ENCODE measurements at regions not wholly inside any gene's neighbourhood (a gene's known extent, or its start where the extent isn't known, plus 50 kb on each side); places are given as distances from the start of the nearest gene placed in this dataset.

GRCh38 chr3:191750618-191751017 is 289.7 kb downstream of the PYDC2 start:
- DNase-seq, result no peak

- DNase-seq, result no peak
Measured at GRCh38 chr3:191753196-191753595, 292.2 kb downstream of the PYDC2 start.

- DNase-seq, result no peak
Measured at GRCh38 chr3:191761906-191762305, 300.9 kb downstream of the PYDC2 start.

- DNase-seq, result no peak
Measured at GRCh38 chr3:191762323-191762960, 301.5 kb downstream of the PYDC2 start.

GRCh38 chr3:191768421-191768820 is 307.5 kb downstream of the PYDC2 start:
- no peak for DNase-seq

- no peak for DNase-seq
Measured at GRCh38 chr3:191770541-191770940, 309.6 kb downstream of the PYDC2 start.

- DNase-seq, result no peak
Measured at GRCh38 chr3:191774485-191774884, 313.5 kb downstream of the PYDC2 start.

GRCh38 chr3:191775451-191776233 is 314.7 kb downstream of the PYDC2 start:
- no peak for DNase-seq

GRCh38 chr3:191781044-191781443 is 320.1 kb downstream of the PYDC2 start:
- DNase-seq, result no peak

GRCh38 chr3:191783024-191783423 is 322.1 kb downstream of the PYDC2 start:
- no peak for DNase-seq

- DNase-seq, result no peak
Measured at GRCh38 chr3:191790934-191791333, 330.0 kb downstream of the PYDC2 start.

GRCh38 chr3:191792580-191792979 is 331.6 kb downstream of the PYDC2 start:
- no peak for DNase-seq

GRCh38 chr3:191795196-191795595 is 334.2 kb downstream of the PYDC2 start:
- no peak for DNase-seq

- no peak for DNase-seq
Measured at GRCh38 chr3:191797271-191797670, 336.3 kb downstream of the PYDC2 start.

- no peak for DNase-seq
Measured at GRCh38 chr3:191802671-191803070, 341.7 kb downstream of the PYDC2 start.

- DNase-seq, result no peak
Measured at GRCh38 chr3:191804935-191805334, 344.0 kb downstream of the PYDC2 start.

- no peak for DNase-seq
Measured at GRCh38 chr3:191808073-191808472, 347.1 kb downstream of the PYDC2 start.

- DNase-seq, result no peak
Measured at GRCh38 chr3:191809326-191809949, 348.5 kb downstream of the PYDC2 start.

- no peak for DNase-seq
Measured at GRCh38 chr3:191813245-191813644, 352.3 kb downstream of the PYDC2 start.

GRCh38 chr3:191848818-191849217 is 387.9 kb downstream of the PYDC2 start:
- no peak for DNase-seq

GRCh38 chr3:191859531-191859930 is 398.6 kb downstream of the PYDC2 start:
- no peak for DNase-seq

- no peak for DNase-seq
Measured at GRCh38 chr3:191869738-191870415, 408.9 kb downstream of the PYDC2 start.

GRCh38 chr3:191873736-191874135 is 412.8 kb downstream of the PYDC2 start:
- DNase-seq, result no peak

- DNase-seq, result no peak
Measured at GRCh38 chr3:191882289-191882688, 421.3 kb downstream of the PYDC2 start.
